Left kidney (tissue), 1 donor: ENCODE measurements at regions not wholly inside any gene's neighbourhood (a gene's known extent, or its start where the extent isn't known, plus 50 kb on each side); places are given as distances from the start of the nearest gene placed in this dataset.
A peak's percentile ranks its signal among the peaks of the same experiment; 100 is the strongest.
"Not testable (repeated sequence)": the region's sequence is repeated elsewhere in the genome, so short reads cannot be mapped to it uniquely, and the experiment has no call there.

ENCODE experiments used
- DNase-seq: peaks from one replicate; pipeline ENCODE4 v3.0.0-alpha.2; 2013

- DNase-seq, result peak; percentile 24
These were observed 884.5 kb upstream of the GJE1 start for GRCh38 chr6:141248021-141248799.

- peak; percentile 7 for DNase-seq
These were observed 888.4 kb upstream of the GJE1 start for GRCh38 chr6:141244366-141244765.

- DNase-seq, result no peak
These were observed 889.8 kb upstream of the GJE1 start for GRCh38 chr6:141242957-141243356.

GRCh38 chr6:141229296-141229695 lies 903.4 kb upstream of the GJE1 start:
- DNase-seq, result no peak

GRCh38 chr6:141218583-141218982 lies 914.1 kb upstream of the GJE1 start:
- DNase-seq, result no peak

- DNase-seq, result no peak
These were observed 916.0 kb upstream of the GJE1 start for GRCh38 chr6:141216726-141217125.

- DNase-seq, result no peak
These were observed 920.4 kb upstream of the GJE1 start for GRCh38 chr6:141212296-141212695.

- no peak for DNase-seq
These were observed 920.9 kb upstream of the GJE1 start for GRCh38 chr6:141211845-141212244.

GRCh38 chr6:141210901-141211300 lies 921.8 kb upstream of the GJE1 start:
- no peak for DNase-seq

- no peak for DNase-seq
These were observed 922.8 kb upstream of the GJE1 start for GRCh38 chr6:141209890-141210289.

- DNase-seq, result no peak
These were observed 924.6 kb upstream of the GJE1 start for GRCh38 chr6:141208101-141208500.

GRCh38 chr6:141203902-141204575 lies 928.7 kb upstream of the GJE1 start:
- no peak for DNase-seq

- no peak for DNase-seq
These were observed 930.1 kb upstream of the GJE1 start for GRCh38 chr6:141202626-141203025.

GRCh38 chr6:141199074-141199473 lies 933.7 kb upstream of the GJE1 start:
- DNase-seq, result no peak

- no peak for DNase-seq
These were observed 937.4 kb upstream of the GJE1 start for GRCh38 chr6:141195251-141195832.

- no peak for DNase-seq
These were observed 949.4 kb upstream of the GJE1 start for GRCh38 chr6:141183368-141183767.

GRCh38 chr6:141175458-141175857 lies 957.3 kb upstream of the GJE1 start:
- not testable (repeated sequence) for DNase-seq

GRCh38 chr6:141174932-141175331 lies 957.8 kb upstream of the GJE1 start:
- no peak for DNase-seq

- DNase-seq, result no peak
These were observed 959.2 kb upstream of the GJE1 start for GRCh38 chr6:141173529-141173928.

GRCh38 chr6:141169419-141169818 lies 963.3 kb upstream of the GJE1 start:
- DNase-seq, result no peak

- DNase-seq, result no peak
These were observed 964.8 kb upstream of the GJE1 start for GRCh38 chr6:141167945-141168344.

- DNase-seq, result no peak
These were observed 967.6 kb upstream of the GJE1 start for GRCh38 chr6:141165002-141165665.
